T-helper 2 cell treated with Interferon-gamma antibody and Interleukin-4, amounts not matched to agents 5 μg/mL and 100 μg/mL, for 36 hours (primary cell): ENCODE measurements at regions not wholly inside any gene's neighbourhood (a gene's known extent, or its start where the extent isn't known, plus 50 kb on each side); places are given as distances from the start of the nearest gene placed in this dataset.

Experiments used
- DNase-seq: peaks from one replicate; pipeline ENCODE4 v3.0.0; 2021; ENCODE audit warnings: low spot score
- H3K27ac Mint-ChIP-seq: one replicate; pipeline ENCODE4 v1.8.0; 2021; ENCODE audit warnings: mild to moderate bottlenecking, mixed read lengths
- H3K27me3 Mint-ChIP-seq: one replicate; pipeline ENCODE4 v1.8.0; 2021; ENCODE audit warnings: low read depth, mixed read lengths
- H3K36me3 Mint-ChIP-seq: one replicate; pipeline ENCODE4 v1.8.0; 2021; ENCODE audit warnings: low read depth, mixed read lengths
- H3K4me1 Mint-ChIP-seq: one replicate; pipeline ENCODE4 v1.8.0; 2021; ENCODE audit warnings: low read depth, mixed read lengths
- H3K4me3 Mint-ChIP-seq: one replicate; pipeline ENCODE4 v1.8.0; 2022; ENCODE audit warnings: mild to moderate bottlenecking, moderate library complexity, mixed read lengths
- H3K9me3 Mint-ChIP-seq: one replicate; pipeline ENCODE4 v1.8.0; 2021; ENCODE audit warnings: mixed read lengths

GRCh38 chr2:191476901-191477300, 201.0 kb upstream of the NABP1 start:
- Mint-ChIP-seq H3K4me3 (no peak overlapping the region), H3K27me3 (no peaks in the 10 kb centered on the region), H3K9me3 (peaks cover 8% of the 10 kb centered on the region), H3K36me3 (no peaks in the 10 kb centered on the region), H3K27ac (no peak overlapping the region), H3K4me1 (no peaks in the 10 kb centered on the region)
- no peak for DNase-seq

- Mint-ChIP-seq H3K27me3 (no peaks in the 10 kb centered on the region), H3K36me3 (no peaks in the 10 kb centered on the region), H3K9me3 (peaks cover 21% of the 10 kb centered on the region)
Measured at GRCh38 chr2:191478799-191479679, 198.9 kb upstream of the NABP1 start.

GRCh38 chr2:191479680-191480023, 198.3 kb upstream of the NABP1 start:
- Mint-ChIP-seq H3K27ac (no peak overlapping the region), H3K9me3 (peaks cover 21% of the 10 kb centered on the region), H3K4me3 (no peak overlapping the region), H3K4me1 (no peaks in the 10 kb centered on the region), H3K27me3 (no peaks in the 10 kb centered on the region), H3K36me3 (no peaks in the 10 kb centered on the region)
- DNase-seq, result no peak

More at GRCh38 chr2:191478799-191479679, 198.9 kb upstream of the NABP1 start:
- no peak overlapping the region for H3K4me3 Mint-ChIP-seq
- no peak overlapping the region for H3K27ac Mint-ChIP-seq
- H3K4me1 Mint-ChIP-seq, result no peaks in the 10 kb centered on the region
- no peak for DNase-seq

DNA sequence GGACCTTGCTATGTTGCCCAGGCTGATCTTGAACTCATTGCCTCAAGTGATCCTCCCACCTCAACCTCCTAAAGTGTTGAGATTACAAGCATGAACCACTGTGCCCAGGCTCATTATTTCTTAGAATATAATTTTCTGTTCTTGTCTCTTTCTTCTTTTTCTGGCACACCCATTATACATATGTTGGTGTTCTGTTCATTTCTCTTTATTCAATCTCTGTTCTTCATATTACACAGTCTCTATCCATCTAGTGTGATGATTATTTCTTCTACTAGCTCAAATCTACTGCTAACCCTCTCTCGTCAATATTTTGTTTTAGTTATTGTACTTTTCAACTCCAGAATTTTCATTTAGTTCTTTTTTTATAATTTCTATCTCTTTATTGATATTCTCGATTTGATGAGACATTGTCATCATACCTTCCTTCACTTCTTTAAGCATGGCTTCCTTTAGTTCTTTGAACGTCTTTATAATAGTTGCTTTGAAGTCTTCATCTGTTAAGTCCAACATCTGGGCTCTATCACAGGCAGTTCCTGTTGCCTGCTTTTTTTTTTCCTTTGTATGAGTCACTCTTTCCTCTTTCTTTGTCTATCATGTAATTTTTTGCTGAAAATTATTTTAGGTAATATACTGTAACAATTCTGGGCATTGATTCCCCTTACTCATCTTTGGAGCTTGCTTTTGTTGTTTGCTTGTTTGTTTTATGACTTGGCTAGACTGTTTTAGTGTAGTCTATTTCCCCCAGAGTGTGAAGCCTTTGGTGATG, 196.4 kb upstream of the NABP1 start:
- Mint-ChIP-seq H3K9me3 (peaks cover 21% of the 10 kb centered on the region), H3K4me1 (no peaks in the 10 kb centered on the region), H3K4me3 (no peak overlapping the region), H3K27me3 (no peaks in the 10 kb centered on the region), H3K36me3 (no peaks in the 10 kb centered on the region), H3K27ac (no peak overlapping the region)
- no peak for DNase-seq

- Mint-ChIP-seq H3K27ac (no peak overlapping the region), H3K36me3 (no peaks in the 10 kb centered on the region), H3K9me3 (peaks cover 21% of the 10 kb centered on the region), H3K27me3 (no peaks in the 10 kb centered on the region), H3K4me1 (no peaks in the 10 kb centered on the region), H3K4me3 (no peak overlapping the region)
- no peak for DNase-seq
Measured at GRCh38 chr2:191483117-191483516, 194.8 kb upstream of the NABP1 start.

DNA sequence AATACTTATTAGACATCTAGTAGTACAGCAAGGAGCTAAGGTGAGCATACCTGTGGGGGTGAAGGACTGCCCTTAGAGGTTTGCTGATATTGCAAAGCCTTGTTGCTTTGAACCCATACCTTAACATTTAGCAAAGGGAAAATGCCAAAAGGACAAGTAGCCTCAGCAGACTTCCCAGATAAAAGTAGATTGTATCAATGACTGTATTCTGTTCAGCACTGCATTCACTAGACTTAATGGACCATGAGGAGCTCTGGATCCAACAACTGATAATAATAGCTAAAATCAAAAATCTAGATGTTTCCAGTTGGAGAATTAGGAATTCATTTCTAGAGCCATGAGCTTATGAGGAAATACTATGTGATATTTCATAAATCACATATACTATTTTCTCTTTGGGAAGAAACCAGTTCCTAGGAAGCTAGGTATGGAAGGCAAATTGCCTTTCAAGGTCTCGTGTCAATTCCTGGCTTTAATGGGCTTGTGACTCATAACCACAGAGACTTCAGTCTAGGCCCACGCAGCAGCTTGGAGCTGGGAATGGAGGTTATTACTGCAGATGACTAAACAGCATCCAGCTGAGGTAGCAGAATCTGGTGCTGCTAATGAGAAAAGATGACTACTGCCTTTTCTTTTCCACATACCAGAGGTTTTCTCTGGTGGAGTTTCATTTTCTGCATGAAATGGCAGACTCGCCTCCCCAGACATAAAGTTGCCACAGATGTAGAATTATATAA, 191.2 kb upstream of the NABP1 start:
- H3K36me3 Mint-ChIP-seq, result no peaks in the 10 kb centered on the region
- H3K27me3 Mint-ChIP-seq, result peaks cover 3% of the 10 kb centered on the region
- no peaks in the 10 kb centered on the region for H3K4me1 Mint-ChIP-seq
- no peak for DNase-seq
- H3K9me3 Mint-ChIP-seq, result peaks cover 15% of the 10 kb centered on the region
- no peak overlapping the region for H3K4me3 Mint-ChIP-seq
- H3K27ac Mint-ChIP-seq, result no peak overlapping the region

DNA sequence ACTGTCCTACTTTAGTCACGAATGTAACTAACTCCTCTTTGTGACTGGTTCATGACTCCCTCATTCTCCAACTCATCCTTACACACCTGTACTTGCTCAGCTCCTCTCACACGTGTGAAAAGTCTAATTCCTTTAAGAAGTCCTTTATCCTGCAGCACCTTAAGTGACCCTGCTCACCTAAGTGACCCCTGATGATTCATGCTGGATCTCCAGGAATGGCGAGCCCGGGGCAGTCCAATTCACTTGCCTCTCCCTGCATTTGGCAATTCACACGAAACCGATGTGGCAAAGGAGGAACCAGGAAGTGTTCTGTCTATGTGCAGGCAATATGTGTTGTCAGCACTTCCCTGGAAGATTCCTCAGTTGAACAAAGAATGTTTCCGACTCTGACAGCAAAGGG, 189.8 kb upstream of the NABP1 start:
- H3K4me1 Mint-ChIP-seq, result no peaks in the 10 kb centered on the region
- H3K27ac Mint-ChIP-seq, result no peak overlapping the region
- H3K27me3 Mint-ChIP-seq, result peaks cover 3% of the 10 kb centered on the region
- no peaks in the 10 kb centered on the region for H3K36me3 Mint-ChIP-seq
- peaks cover 7% of the 10 kb centered on the region for H3K9me3 Mint-ChIP-seq
- H3K4me3 Mint-ChIP-seq, result no peak overlapping the region
- no peak for DNase-seq

- no peaks in the 10 kb centered on the region for H3K36me3 Mint-ChIP-seq
- no peaks in the 10 kb centered on the region for H3K4me1 Mint-ChIP-seq
- no peaks in the 10 kb centered on the region for H3K9me3 Mint-ChIP-seq
- peaks cover 9% of the 10 kb centered on the region for H3K27me3 Mint-ChIP-seq
- no peak overlapping the region for H3K27ac Mint-ChIP-seq
- H3K4me3 Mint-ChIP-seq, result no peak overlapping the region
- no peak for DNase-seq
Measured at GRCh38 chr2:191489177-191489576, 188.8 kb upstream of the NABP1 start.

- DNase-seq, result no peak
- H3K27ac Mint-ChIP-seq, result no peak overlapping the region
- H3K4me3 Mint-ChIP-seq, result no peak overlapping the region
- H3K9me3 Mint-ChIP-seq, result no peaks in the 10 kb centered on the region
- H3K27me3 Mint-ChIP-seq, result peaks cover 19% of the 10 kb centered on the region
- H3K36me3 Mint-ChIP-seq, result no peaks in the 10 kb centered on the region
- no peaks in the 10 kb centered on the region for H3K4me1 Mint-ChIP-seq
Measured at GRCh38 chr2:191496838-191497237, 181.1 kb upstream of the NABP1 start.

- no peaks in the 10 kb centered on the region for H3K9me3 Mint-ChIP-seq
- no peak overlapping the region for H3K27ac Mint-ChIP-seq
- H3K36me3 Mint-ChIP-seq, result no peaks in the 10 kb centered on the region
- no peaks in the 10 kb centered on the region for H3K4me1 Mint-ChIP-seq
- no peak for DNase-seq
- H3K4me3 Mint-ChIP-seq, result no peak overlapping the region
- H3K27me3 Mint-ChIP-seq, result peaks cover 19% of the 10 kb centered on the region
Measured at GRCh38 chr2:191497822-191498221, 180.1 kb upstream of the NABP1 start.

- Mint-ChIP-seq H3K27ac (no peak overlapping the region), H3K4me1 (no peaks in the 10 kb centered on the region), H3K9me3 (no peaks in the 10 kb centered on the region), H3K4me3 (no peak overlapping the region), H3K27me3 (peaks cover 15% of the 10 kb centered on the region), H3K36me3 (no peaks in the 10 kb centered on the region)
- DNase-seq, result no peak
Measured at GRCh38 chr2:191499050-191499449, 178.9 kb upstream of the NABP1 start.

GRCh38 chr2:191499874-191500565, 177.9 kb upstream of the NABP1 start:
- Mint-ChIP-seq H3K36me3 (no peaks in the 10 kb centered on the region), H3K4me3 (no peak overlapping the region), H3K27me3 (peaks cover 14% of the 10 kb centered on the region), H3K4me1 (no peaks in the 10 kb centered on the region), H3K9me3 (no peaks in the 10 kb centered on the region), H3K27ac (no peak overlapping the region)
- no peak for DNase-seq

DNA sequence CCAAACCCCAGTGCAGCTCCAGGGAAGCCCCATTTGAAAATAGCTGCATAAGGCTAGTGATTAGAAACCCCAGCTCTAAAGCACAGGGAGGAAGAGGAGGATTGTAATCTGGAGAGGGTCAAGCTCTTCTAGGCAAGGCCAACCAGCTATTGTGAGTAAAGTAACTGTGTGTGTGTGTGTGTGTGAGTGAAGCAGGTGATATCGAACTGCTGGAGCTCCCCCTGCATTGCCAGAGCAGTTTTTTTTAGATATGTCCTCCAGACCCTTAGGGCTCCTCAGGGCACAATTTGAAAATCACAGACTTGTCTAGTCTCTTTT, 177.4 kb upstream of the NABP1 start:
- DNase-seq, result no peak
- Mint-ChIP-seq H3K27me3 (peaks cover 14% of the 10 kb centered on the region), H3K4me3 (no peak overlapping the region), H3K27ac (no peak overlapping the region), H3K9me3 (no peaks in the 10 kb centered on the region), H3K36me3 (no peaks in the 10 kb centered on the region), H3K4me1 (no peaks in the 10 kb centered on the region)
